ENCODE measurements at regions not wholly inside any gene's neighbourhood (a gene's known extent, or its start where the extent isn't known, plus 50 kb on each side); places are given as distances from the start of the nearest gene placed in this dataset.

DNA sequence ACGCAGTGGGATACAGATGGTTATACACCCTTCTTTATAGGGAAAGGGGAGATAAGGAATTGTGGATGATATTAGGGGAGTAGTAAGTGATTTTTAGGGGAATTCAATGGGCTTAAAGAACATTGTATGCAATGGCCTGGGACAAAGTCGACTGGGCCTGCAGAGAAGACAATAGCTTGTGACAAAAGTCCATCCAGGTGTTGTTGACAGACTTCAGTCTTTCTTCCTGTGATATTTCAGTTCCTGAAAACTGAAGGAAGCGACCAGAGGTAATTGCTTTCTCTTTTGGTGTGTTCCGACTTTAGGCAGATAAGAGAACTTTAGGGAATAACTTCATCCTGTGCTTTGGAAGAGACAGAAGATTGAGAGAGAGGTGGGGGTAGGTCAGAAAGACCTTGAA lies 83.1 kb upstream of the NEUROD1 start:
- ATAC-seq (no peak), DNase-seq (ENCODE audit: extremely low read depth in 1 of 4, low spot score in 3 of 4) (no peak), FAIRE-seq (no peak)
- 0% methylated on average over 4 of the region's 4 CpGs for WGBS (ENCODE audit: insufficient coverage, low coverage, missing lambda C conversion rate)
- no peaks in the 10 kb centered on the region for H3K27me3 ChIP-seq (ENCODE audit: control insufficient read depth in 2 of 2, insufficient read depth in 2 of 2, low read length in 2 of 2)
- no TSS peak for BruUV-seq (replicated peaks)
- H4K20me1 ChIP-seq (replicated peaks; ENCODE audit: control insufficient read depth, insufficient read depth, low read length) = no peaks in the 10 kb centered on the region
- in situ Hi-C loops (cut with MboI) = no loop called here
- CTCF ChIA-PET (ENCODE audit: low intra/inter-chr PET ratio) = no interaction called here
- H3K4me2 ChIP-seq (ENCODE audit: insufficient read depth, low read length) = peak overlapping the region; percentile 1; the same call in 1 of the 2 replicates
- no peak overlapping the region for H3K4me3 ChIP-seq
- H3K4me1 ChIP-seq (replicated peaks in 1 of 2; ENCODE audit: control insufficient read depth in 2 of 2, insufficient read depth in 2 of 2, low read length in 2 of 2) = peaks cover 0 to 12% of the 10 kb centered on the region in 2 experiments; a peak in 4 of 5 replicates
- no peak overlapping the region for H3K27ac ChIP-seq (ENCODE audit: extremely low read depth, low read depth, low read length)
- no peak for TF ChIP-seq TCF3 (CRISPR knock-in tag; IDR thresholded peaks at IDR 0.05)
- no peak for TF ChIP-seq NFXL1 (CRISPR knock-in tag; IDR thresholded peaks at IDR 0.05)
- TF ChIP-seq, protein P1, sequence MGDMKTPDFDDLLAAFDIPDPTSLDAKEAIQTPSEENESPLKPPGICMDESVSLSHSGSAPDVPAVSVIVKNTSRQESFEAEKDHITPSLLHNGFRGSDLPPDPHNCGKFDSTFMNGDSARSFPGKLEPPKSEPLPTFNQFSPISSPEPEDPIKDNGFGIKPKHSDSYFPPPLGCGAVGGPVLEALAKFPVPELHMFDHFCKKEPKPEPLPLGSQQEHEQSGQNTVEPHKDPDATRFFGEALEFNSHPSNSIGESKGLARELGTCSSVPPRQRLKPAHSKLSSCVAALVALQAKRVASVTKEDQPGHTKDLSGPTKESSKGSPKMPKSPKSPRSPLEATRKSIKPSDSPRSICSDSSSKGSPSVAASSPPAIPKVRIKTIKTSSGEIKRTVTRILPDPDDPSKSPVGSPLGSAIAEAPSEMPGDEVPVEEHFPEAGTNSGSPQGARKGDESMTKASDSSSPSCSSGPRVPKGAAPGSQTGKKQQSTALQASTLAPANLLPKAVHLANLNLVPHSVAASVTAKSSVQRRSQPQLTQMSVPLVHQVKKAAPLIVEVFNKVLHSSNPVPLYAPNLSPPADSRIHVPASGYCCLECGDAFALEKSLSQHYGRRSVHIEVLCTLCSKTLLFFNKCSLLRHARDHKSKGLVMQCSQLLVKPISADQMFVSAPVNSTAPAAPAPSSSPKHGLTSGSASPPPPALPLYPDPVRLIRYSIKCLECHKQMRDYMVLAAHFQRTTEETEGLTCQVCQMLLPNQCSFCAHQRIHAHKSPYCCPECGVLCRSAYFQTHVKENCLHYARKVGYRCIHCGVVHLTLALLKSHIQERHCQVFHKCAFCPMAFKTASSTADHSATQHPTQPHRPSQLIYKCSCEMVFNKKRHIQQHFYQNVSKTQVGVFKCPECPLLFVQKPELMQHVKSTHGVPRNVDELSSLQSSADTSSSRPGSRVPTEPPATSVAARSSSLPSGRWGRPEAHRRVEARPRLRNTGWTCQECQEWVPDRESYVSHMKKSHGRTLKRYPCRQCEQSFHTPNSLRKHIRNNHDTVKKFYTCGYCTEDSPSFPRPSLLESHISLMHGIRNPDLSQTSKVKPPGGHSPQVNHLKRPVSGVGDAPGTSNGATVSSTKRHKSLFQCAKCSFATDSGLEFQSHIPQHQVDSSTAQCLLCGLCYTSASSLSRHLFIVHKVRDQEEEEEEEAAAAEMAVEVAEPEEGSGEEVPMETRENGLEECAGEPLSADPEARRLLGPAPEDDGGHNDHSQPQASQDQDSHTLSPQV (IDR thresholded peaks at IDR 0.05) = no peak
- no peak for TF ChIP-seq SUPT5H (IDR thresholded peaks at IDR 0.05)
- TF ChIP-seq THRAP3 (IDR thresholded peaks at IDR 0.05; ENCODE audit: borderline replicate concordance) = no peak
- TF ChIP-seq, protein P2, sequence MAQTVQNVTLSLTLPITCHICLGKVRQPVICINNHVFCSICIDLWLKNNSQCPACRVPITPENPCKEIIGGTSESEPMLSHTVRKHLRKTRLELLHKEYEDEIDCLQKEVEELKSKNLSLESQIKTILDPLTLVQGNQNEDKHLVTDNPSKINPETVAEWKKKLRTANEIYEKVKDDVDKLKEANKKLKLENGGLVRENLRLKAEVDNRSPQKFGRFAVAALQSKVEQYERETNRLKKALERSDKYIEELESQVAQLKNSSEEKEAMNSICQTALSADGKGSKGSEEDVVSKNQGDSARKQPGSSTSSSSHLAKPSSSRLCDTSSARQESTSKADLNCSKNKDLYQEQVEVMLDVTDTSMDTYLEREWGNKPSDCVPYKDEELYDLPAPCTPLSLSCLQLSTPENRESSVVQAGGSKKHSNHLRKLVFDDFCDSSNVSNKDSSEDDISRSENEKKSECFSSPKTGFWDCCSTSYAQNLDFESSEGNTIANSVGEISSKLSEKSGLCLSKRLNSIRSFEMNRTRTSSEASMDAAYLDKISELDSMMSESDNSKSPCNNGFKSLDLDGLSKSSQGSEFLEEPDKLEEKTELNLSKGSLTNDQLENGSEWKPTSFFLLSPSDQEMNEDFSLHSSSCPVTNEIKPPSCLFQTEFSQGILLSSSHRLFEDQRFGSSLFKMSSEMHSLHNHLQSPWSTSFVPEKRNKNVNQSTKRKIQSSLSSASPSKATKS (CRISPR knock-in tag; IDR thresholded peaks at IDR 0.05) = no peak
- no peaks in the 10 kb centered on the region for H3K9me1 ChIP-seq (ENCODE audit: control insufficient read depth, insufficient read depth, low read length)
- H3K9me3 ChIP-seq (replicated peaks; ENCODE audit: control insufficient read depth, insufficient read depth, low read depth, low read length) = no peaks in the 10 kb centered on the region
- no peak overlapping the region for H3K9ac ChIP-seq (ENCODE audit: insufficient read depth in 1 of 2, low read depth in 2 of 2, low read length in 2 of 2)
- H2AFZ ChIP-seq (ENCODE audit: low read depth, low read length) = peak overlapping the region; percentile 63
- H3K79me2 ChIP-seq (ENCODE audit: control insufficient read depth, insufficient read depth, low read length) = no peaks in the 10 kb centered on the region
- no peaks in the 10 kb centered on the region for H3K36me3 ChIP-seq (ENCODE audit: control insufficient read depth, insufficient read depth, low read length)
- intact Hi-C loops (cut with micrococcal nuclease) = loop anchor here (5.0 kb wide), 1 partner anchor 139 kb away; no protein-coding TSS in a partner anchor
- POLR2A ChIA-PET = no interaction called here
